ENCODE measurements at regions not wholly inside any gene's neighbourhood (a gene's known extent, or its start where the extent isn't known, plus 50 kb on each side); places are given as distances from the start of the nearest gene placed in this dataset.

- Mint-ChIP-seq H3K36me3 (ENCODE audit: insufficient read depth in 1 of 3, low read depth in 3 of 3) (no peaks in the 10 kb centered on the region), H3K27me3 (ENCODE audit: low read depth) (peaks cover under 1% of the 10 kb centered on the region; the same call in 1 of the 2 replicates), H3K4me3 (no peak overlapping the region), H3K27ac (no peak overlapping the region), H3K4me1 (peaks cover 13 to 15% of the 10 kb centered on the region in 2 experiments), H3K9me3 (no peaks in the 10 kb centered on the region)
- TF ChIP-seq, protein P1, sequence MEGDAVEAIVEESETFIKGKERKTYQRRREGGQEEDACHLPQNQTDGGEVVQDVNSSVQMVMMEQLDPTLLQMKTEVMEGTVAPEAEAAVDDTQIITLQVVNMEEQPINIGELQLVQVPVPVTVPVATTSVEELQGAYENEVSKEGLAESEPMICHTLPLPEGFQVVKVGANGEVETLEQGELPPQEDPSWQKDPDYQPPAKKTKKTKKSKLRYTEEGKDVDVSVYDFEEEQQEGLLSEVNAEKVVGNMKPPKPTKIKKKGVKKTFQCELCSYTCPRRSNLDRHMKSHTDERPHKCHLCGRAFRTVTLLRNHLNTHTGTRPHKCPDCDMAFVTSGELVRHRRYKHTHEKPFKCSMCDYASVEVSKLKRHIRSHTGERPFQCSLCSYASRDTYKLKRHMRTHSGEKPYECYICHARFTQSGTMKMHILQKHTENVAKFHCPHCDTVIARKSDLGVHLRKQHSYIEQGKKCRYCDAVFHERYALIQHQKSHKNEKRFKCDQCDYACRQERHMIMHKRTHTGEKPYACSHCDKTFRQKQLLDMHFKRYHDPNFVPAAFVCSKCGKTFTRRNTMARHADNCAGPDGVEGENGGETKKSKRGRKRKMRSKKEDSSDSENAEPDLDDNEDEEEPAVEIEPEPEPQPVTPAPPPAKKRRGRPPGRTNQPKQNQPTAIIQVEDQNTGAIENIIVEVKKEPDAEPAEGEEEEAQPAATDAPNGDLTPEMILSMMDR (conservative IDR thresholded peaks at IDR 0.05) = no peak
- no peak overlapping the region for H2BK120ac ChIP-seq (ENCODE audit: low read depth, low read length, poor library complexity, severe bottlenecking)
- H3K27me3 ChIP-seq (ENCODE audit: insufficient read depth, low read length) = no peaks in the 10 kb centered on the region
- H3K9me3 ChIP-seq (ENCODE audit: control insufficient read depth, low read depth, low read length) = no peaks in the 10 kb centered on the region
- H3T11ph ChIP-seq (ENCODE audit: low read length) = no peak overlapping the region
- no peak overlapping the region for H2BK5ac ChIP-seq (ENCODE audit: insufficient read length, low read length)
- H4K91ac ChIP-seq (ENCODE audit: insufficient read length, low read depth, low read length) = no peak overlapping the region
- no peaks in the 10 kb centered on the region for H3K79me1 ChIP-seq (ENCODE audit: insufficient read depth, low read depth, low read length, poor library complexity, severe bottlenecking)
- no peak overlapping the region for H2BK15ac ChIP-seq (ENCODE audit: low read depth, low read length)
- H4K5ac ChIP-seq (ENCODE audit: insufficient read length, low read depth, low read length) = no peak overlapping the region
- H3K4me1 ChIP-seq (ENCODE audit: insufficient read depth, low read length) = no peaks in the 10 kb centered on the region
- H3K79me2 ChIP-seq (ENCODE audit: insufficient read depth, low read length) = no peaks in the 10 kb centered on the region
- H3K23ac ChIP-seq (ENCODE audit: insufficient read length, low read depth, low read length) = no peak overlapping the region
- no peak overlapping the region for H3K9ac ChIP-seq (ENCODE audit: extremely low read depth, insufficient read length, low read length)
- H2BK20ac ChIP-seq (ENCODE audit: low read depth, low read length, poor library complexity, severe bottlenecking) = no peak overlapping the region
- H2BK12ac ChIP-seq (ENCODE audit: insufficient read length, low read depth, low read length) = no peak overlapping the region
- DNase-seq = no peak
- no peak overlapping the region for H3K56ac ChIP-seq (ENCODE audit: insufficient read length, low read depth, low read length)
- no peak overlapping the region for H4K8ac ChIP-seq (replicated peaks; ENCODE audit: insufficient read length, low read depth, low read length)
- WGBS (ENCODE audit: extremely low coverage, insufficient read length, low lambda C conversion rate) = no CpG with 5 or more reads among the region's 5 CpGs
- H3K18ac ChIP-seq (ENCODE audit: insufficient read length, low read depth, low read length) = no peak overlapping the region
- no peak overlapping the region for H3K4ac ChIP-seq (ENCODE audit: low read depth, low read length)
- no peaks in the 10 kb centered on the region for H3K23me2 ChIP-seq (ENCODE audit: insufficient read length, low read depth, low read length, poor library complexity, severe bottlenecking)
- no peak overlapping the region for H2AFZ ChIP-seq (ENCODE audit: low read length)
- no peak overlapping the region for H3K4me2 ChIP-seq (ENCODE audit: insufficient read depth, insufficient read length, low read length)
- no peaks in the 10 kb centered on the region for H4K20me1 ChIP-seq (ENCODE audit: control insufficient read depth, insufficient read depth, insufficient read length)
- no peak overlapping the region for H3K27ac ChIP-seq (ENCODE audit: insufficient read length, low read depth, low read length)
- no peak overlapping the region for H2AK5ac ChIP-seq (ENCODE audit: insufficient read length, low read length)
- no peak overlapping the region; the same call in 1 of the 2 replicates for H3K14ac ChIP-seq (ENCODE audit: insufficient read depth, low read length)
Observed at GRCh38 chr1:235049217-235049616, 79.4 kb downstream of the TOMM20 start.

Measured in H9 (cell line).